SK-N-SH (cell line): ENCODE measurements at regions not wholly inside any gene's neighbourhood (a gene's known extent, or its start where the extent isn't known, plus 50 kb on each side); places are given as distances from the start of the nearest gene placed in this dataset.

ENCODE experiments used
- CHD2 ChIP-seq: fragments of 150-350 bp; IDR thresholded peaks from 2 replicates; pipeline ENCODE4 v1.6.1; 2018; ENCODE audit warnings: low read length; ENCODE audit not compliant: partially characterized antibody
- CTCF ChIP-seq: fragments of 200-600 bp; sonication (generic); IDR thresholded peaks from 2 replicates; pipeline ENCODE4 v1.6.1; 2017; ENCODE audit warnings: antibody characterized with exemption, mild to moderate bottlenecking, moderate library complexity
- EP300 ChIP-seq, 2 experiments: IDR thresholded peaks; 2 replicates each; pipeline versions ENCODE4 v1.4.0 to v1.6.1; 2012; ENCODE audit warnings: borderline replicate concordance in 1 of 2, low read depth in 1 of 2, low read length in 1 of 2
- GABPA ChIP-seq: IDR thresholded peaks from 2 replicates; pipeline ENCODE4 v1.4.0; 2012; ENCODE audit warnings: low read depth, mild to moderate bottlenecking
- GATA2 ChIP-seq: sonication (generic); formaldehyde crosslinking; IDR thresholded peaks from 2 replicates; pipeline ENCODE4 v1.5.0; 2020; ENCODE audit warnings: mild to moderate bottlenecking, missing genetic modification reagents
- MEF2A ChIP-seq: IDR thresholded peaks from 2 replicates; pipeline ENCODE4 v1.4.0; 2012; ENCODE audit warnings: low read depth, borderline replicate concordance
- POLR2AphosphoS5 ChIP-seq: IDR thresholded peaks from 2 replicates; pipeline ENCODE4 v1.6.1; 2012; ENCODE audit warnings: low read depth, low read length
- RAD21 ChIP-seq: IDR thresholded peaks from 2 replicates; pipeline ENCODE4 v1.6.1; 2012; ENCODE audit warnings: mild to moderate bottlenecking, low read length
- SMC3 ChIP-seq: IDR thresholded peaks from 2 replicates; pipeline ENCODE4 v1.6.1; 2012; ENCODE audit warnings: low read depth, low read length, improper control_type of control experiment
- TAF1 ChIP-seq: IDR thresholded peaks from 2 replicates; pipeline ENCODE4 v1.6.1; 2012; ENCODE audit warnings: low read depth, mild to moderate bottlenecking, low read length, moderate library complexity, borderline replicate concordance
- USF1 ChIP-seq: IDR thresholded peaks from 2 replicates; pipeline ENCODE4 v1.4.0; 2012; ENCODE audit warnings: low read depth, borderline replicate concordance
- YY1 ChIP-seq: IDR thresholded peaks from 2 replicates; pipeline ENCODE4 v1.4.0; 2012; ENCODE audit warnings: low read depth, mild to moderate bottlenecking

DNA sequence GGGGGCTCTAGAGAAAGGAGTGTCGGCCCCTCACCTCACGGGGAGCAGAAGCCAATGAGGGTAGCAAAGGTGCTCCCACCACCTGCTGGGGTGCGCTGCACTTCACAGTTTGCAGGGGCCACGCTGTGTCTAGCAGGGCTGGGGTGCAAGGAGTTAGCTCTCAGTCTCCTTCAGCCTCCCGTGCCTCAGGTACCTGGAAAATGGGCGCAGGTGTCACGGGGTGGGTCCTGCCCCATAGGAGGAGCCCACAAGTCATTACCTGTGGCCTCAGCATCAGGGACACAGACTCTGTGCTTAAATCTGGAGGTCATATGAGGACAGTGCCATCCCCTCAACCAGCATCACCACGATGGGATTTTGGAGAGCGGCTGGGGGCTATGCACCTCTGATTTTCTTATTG is 326.7 kb downstream of the ADGRD1 start:
- TF ChIP-seq SMC3 (no peak), EP300 (IDR thresholded peaks at IDR 0.05; ENCODE audit: borderline replicate concordance in 1 of 2, low read depth in 1 of 2, low read length in 1 of 2) (no peak), CTCF (no peak), USF1 (no peak), POLR2AphosphoS5 (no peak), CHD2 (no peak), YY1 (no peak), TAF1 (no peak), GABPA (no peak), MEF2A (no peak), GATA2 (CRISPR knock-in tag) (no peak), RAD21 (no peak)
